ENCODE measurements at regions not wholly inside any gene's neighbourhood (a gene's known extent, or its start where the extent isn't known, plus 50 kb on each side); places are given as distances from the start of the nearest gene placed in this dataset.

DNA sequence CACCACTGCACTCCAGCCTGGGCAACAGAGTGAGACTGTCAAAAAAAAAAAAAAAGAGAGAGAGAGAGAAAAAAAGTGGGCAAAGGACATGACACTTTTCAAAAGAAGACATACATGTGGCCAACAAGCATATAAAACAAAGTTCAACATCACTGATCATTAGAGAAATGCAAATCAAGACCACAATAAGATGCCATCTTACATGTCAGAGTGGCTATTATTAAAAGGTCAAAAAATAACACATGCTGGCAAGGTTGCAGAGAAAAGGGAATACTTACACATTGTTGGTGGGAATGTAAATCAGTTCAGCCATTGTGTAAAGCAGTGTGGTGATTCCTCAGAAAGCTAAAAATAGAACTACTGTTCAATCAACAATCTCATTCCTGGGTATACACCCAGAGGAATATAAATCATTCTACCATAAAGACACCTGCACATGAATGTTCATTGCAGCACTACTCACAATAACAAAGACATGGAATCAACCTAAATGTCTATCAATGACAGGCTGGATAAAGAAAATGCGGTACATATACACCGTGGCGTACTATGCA, 94.9 kb upstream of the TRIM2 start:
- H3K4me3 Mint-ChIP-seq (ENCODE audit: unreplicated experiment), result no peak overlapping the region
- intact Hi-C loops (cut with micrococcal nuclease; ENCODE audit: unreplicated experiment), result no loop called here
- no TSS peak for BruUV-seq (replicated peaks)
- H3K36me3 Mint-ChIP-seq (ENCODE audit: insufficient read depth, unreplicated experiment), result no peaks in the 10 kb centered on the region
- Histone ChIP-seq H3K36me3 (ENCODE audit: control insufficient read depth, insufficient read depth, low read length) (no peaks in the 10 kb centered on the region), H3K4me3 (ENCODE audit: low read depth, low read length) (no peak overlapping the region), H3K4me1 (no peaks in the 10 kb centered on the region), H3K9me3 (no peaks in the 10 kb centered on the region), H3K27me3 (replicated peaks; ENCODE audit: control insufficient read depth, insufficient read depth, low read length) (no peaks in the 10 kb centered on the region)
- TF ChIP-seq, protein P1, sequence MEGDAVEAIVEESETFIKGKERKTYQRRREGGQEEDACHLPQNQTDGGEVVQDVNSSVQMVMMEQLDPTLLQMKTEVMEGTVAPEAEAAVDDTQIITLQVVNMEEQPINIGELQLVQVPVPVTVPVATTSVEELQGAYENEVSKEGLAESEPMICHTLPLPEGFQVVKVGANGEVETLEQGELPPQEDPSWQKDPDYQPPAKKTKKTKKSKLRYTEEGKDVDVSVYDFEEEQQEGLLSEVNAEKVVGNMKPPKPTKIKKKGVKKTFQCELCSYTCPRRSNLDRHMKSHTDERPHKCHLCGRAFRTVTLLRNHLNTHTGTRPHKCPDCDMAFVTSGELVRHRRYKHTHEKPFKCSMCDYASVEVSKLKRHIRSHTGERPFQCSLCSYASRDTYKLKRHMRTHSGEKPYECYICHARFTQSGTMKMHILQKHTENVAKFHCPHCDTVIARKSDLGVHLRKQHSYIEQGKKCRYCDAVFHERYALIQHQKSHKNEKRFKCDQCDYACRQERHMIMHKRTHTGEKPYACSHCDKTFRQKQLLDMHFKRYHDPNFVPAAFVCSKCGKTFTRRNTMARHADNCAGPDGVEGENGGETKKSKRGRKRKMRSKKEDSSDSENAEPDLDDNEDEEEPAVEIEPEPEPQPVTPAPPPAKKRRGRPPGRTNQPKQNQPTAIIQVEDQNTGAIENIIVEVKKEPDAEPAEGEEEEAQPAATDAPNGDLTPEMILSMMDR (IDR thresholded peaks at IDR 0.05; ENCODE audit: insufficient read depth in 1 of 2, low read depth in 1 of 2, low read length in 1 of 2, severe bottlenecking in 1 of 2, unreplicated experiment in 1 of 2), result no peak
- H3K27ac Mint-ChIP-seq (ENCODE audit: unreplicated experiment), result no peak overlapping the region
- H3K9me3 Mint-ChIP-seq (ENCODE audit: unreplicated experiment), result no peaks in the 10 kb centered on the region
- H3K27me3 Mint-ChIP-seq (ENCODE audit: insufficient read depth, unreplicated experiment), result no peaks in the 10 kb centered on the region
- POLR2A ChIA-PET, result no interaction called here
- no peak for DNase-seq
- CTCF ChIA-PET, result no interaction called here
- no peaks in the 10 kb centered on the region for H3K4me1 Mint-ChIP-seq (ENCODE audit: low read depth, unreplicated experiment)

DNA sequence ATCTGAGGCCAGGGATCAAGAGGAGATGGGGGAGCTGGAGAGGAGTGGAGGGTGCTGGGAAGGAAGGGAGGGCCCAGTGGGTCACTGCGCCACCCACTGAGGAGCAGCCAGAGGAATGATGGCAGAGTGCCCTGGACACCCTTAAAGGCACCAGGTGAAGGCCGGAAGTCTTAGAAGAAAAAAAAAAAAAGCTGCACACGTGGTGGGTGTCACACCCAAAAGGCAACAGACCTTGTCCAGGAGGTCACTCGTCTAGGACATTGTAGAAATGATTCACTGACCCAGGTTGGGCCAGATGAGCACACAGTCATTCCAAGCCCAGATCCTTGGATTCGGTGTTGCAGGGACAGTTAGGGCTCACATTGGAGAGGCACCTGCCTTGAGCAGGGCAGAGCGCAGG, 93.5 kb upstream of the TRIM2 start:
- H3K4me3 Mint-ChIP-seq (ENCODE audit: unreplicated experiment), result no peak overlapping the region
- no peak overlapping the region for H3K27ac Mint-ChIP-seq (ENCODE audit: unreplicated experiment)
- Histone ChIP-seq H3K36me3 (ENCODE audit: control insufficient read depth, insufficient read depth, low read length) (no peaks in the 10 kb centered on the region), H3K4me3 (ENCODE audit: low read depth, low read length) (no peak overlapping the region), H3K27me3 (replicated peaks; ENCODE audit: control insufficient read depth, insufficient read depth, low read length) (no peaks in the 10 kb centered on the region), H3K4me1 (peaks cover 10% of the 10 kb centered on the region), H3K9me3 (no peaks in the 10 kb centered on the region)
- CTCF ChIA-PET, result no interaction called here
- no peaks in the 10 kb centered on the region for H3K36me3 Mint-ChIP-seq (ENCODE audit: insufficient read depth, unreplicated experiment)
- no peaks in the 10 kb centered on the region for H3K4me1 Mint-ChIP-seq (ENCODE audit: low read depth, unreplicated experiment)
- no TSS peak for BruUV-seq (replicated peaks)
- POLR2A ChIA-PET, result no interaction called here
- intact Hi-C loops (cut with micrococcal nuclease; ENCODE audit: unreplicated experiment), result no loop called here
- no peaks in the 10 kb centered on the region for H3K27me3 Mint-ChIP-seq (ENCODE audit: insufficient read depth, unreplicated experiment)
- H3K9me3 Mint-ChIP-seq (ENCODE audit: unreplicated experiment), result no peaks in the 10 kb centered on the region
- no peak for DNase-seq
- TF ChIP-seq, protein P1 (IDR thresholded peaks at IDR 0.05; ENCODE audit: insufficient read depth in 1 of 2, low read depth in 1 of 2, low read length in 1 of 2, severe bottlenecking in 1 of 2, unreplicated experiment in 1 of 2), result no peak

DNA sequence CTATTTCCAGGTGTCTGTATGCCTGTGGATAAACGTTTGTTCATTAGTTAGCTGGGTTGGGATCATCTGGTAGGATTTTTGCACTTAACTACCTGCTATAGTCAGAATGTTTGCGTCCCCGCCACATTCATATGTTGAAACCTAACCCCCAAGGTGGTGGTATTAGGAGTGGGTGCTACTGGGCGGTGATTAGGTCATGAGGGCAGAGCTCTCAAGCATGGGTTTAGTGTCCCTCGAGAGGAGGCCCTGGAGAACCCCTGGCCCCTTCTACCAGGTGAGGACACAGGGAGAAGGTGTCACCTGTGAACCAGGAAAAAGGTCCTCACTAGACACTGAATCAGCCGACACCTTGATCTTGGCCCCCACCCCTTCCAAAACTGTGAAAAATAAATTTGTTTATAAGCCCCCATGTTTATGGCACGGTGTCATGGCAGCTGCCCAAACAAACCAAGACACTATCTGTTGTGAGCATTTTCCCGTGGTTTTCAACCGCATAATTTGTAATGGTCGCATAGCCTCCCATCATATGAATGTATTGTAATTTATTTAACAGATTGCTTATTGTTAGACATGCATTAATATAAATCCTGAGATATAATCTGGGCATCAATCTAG, 92.7 kb upstream of the TRIM2 start:
- H3K4me3 Mint-ChIP-seq (ENCODE audit: unreplicated experiment), result no peak overlapping the region
- intact Hi-C loops (cut with micrococcal nuclease; ENCODE audit: unreplicated experiment), result no loop called here
- ChIA-PET CTCF (no interaction called here), POLR2A (no interaction called here)
- H3K36me3 ChIP-seq (ENCODE audit: control insufficient read depth, insufficient read depth, low read length), result no peaks in the 10 kb centered on the region
- BruUV-seq (replicated peaks), result no TSS peak
- no peaks in the 10 kb centered on the region for H3K9me3 ChIP-seq
- H3K4me1 Mint-ChIP-seq (ENCODE audit: low read depth, unreplicated experiment), result no peaks in the 10 kb centered on the region
- peaks cover 11% of the 10 kb centered on the region for H3K4me1 ChIP-seq
- no peaks in the 10 kb centered on the region for H3K27me3 ChIP-seq (replicated peaks; ENCODE audit: control insufficient read depth, insufficient read depth, low read length)
- H3K36me3 Mint-ChIP-seq (ENCODE audit: insufficient read depth, unreplicated experiment), result no peaks in the 10 kb centered on the region
- H3K9me3 Mint-ChIP-seq (ENCODE audit: unreplicated experiment), result no peaks in the 10 kb centered on the region
- H3K27ac Mint-ChIP-seq (ENCODE audit: unreplicated experiment), result no peak overlapping the region
- DNase-seq, result no peak
- H3K4me3 ChIP-seq (ENCODE audit: low read depth, low read length), result no peak overlapping the region
- TF ChIP-seq, protein P1 (IDR thresholded peaks at IDR 0.05; ENCODE audit: insufficient read depth in 1 of 2, low read depth in 1 of 2, low read length in 1 of 2, severe bottlenecking in 1 of 2, unreplicated experiment in 1 of 2), result no peak
- H3K27me3 Mint-ChIP-seq (ENCODE audit: insufficient read depth, unreplicated experiment), result no peaks in the 10 kb centered on the region

Data from Caco-2 (cell line).